Neuron (in vitro differentiated cells): ENCODE measurements at regions not wholly inside any gene's neighbourhood (a gene's known extent, or its start where the extent isn't known, plus 50 kb on each side); places are given as distances from the start of the nearest gene placed in this dataset.
"Not testable (repeated sequence)": the region's sequence is repeated elsewhere in the genome, so short reads cannot be mapped to it uniquely, and the experiment has no call there.

Source experiments
- H2AFZ ChIP-seq: one replicate; pipeline ENCODE4 v1.6.1; 2013; ENCODE audit warnings: low read depth, mild to moderate bottlenecking, inconsistent platforms, low read length, moderate library complexity
- H3K27me3 ChIP-seq: one replicate; pipeline ENCODE4 v1.6.1; 2013; ENCODE audit warnings: low read length; ENCODE audit not compliant: insufficient read depth
- H3K36me3 ChIP-seq: one replicate; pipeline ENCODE4 v1.6.1; 2013; ENCODE audit warnings: low read length; ENCODE audit not compliant: insufficient read depth
- H3K4me1 ChIP-seq: one replicate; pipeline ENCODE4 v1.6.1; 2013; ENCODE audit warnings: low read length; ENCODE audit not compliant: insufficient read depth
- H3K4me3 ChIP-seq: 2 replicates; pipeline ENCODE4 v1.5.1; 2013; ENCODE audit warnings: mild to moderate bottlenecking, low read length, moderate library complexity
- H3K9me3 ChIP-seq: one replicate; pipeline ENCODE4 v1.6.1; 2013; ENCODE audit warnings: low read length

GRCh38 chr6:28683945-28684538 is 158.4 kb downstream of the GPX5 start:
- Histone ChIP-seq H3K4me3 (no peak overlapping the region), H3K4me1 (no peaks in the 10 kb centered on the region), H3K36me3 (no peaks in the 10 kb centered on the region), H3K9me3 (no peaks in the 10 kb centered on the region), H3K27me3 (no peaks in the 10 kb centered on the region), H2AFZ (no peak overlapping the region)

GRCh38 chr6:28685960-28686359 is 160.3 kb downstream of the GPX5 start:
- H3K4me1 ChIP-seq, H3K27me3 ChIP-seq, H2AFZ ChIP-seq, H3K9me3 ChIP-seq, H3K36me3 ChIP-seq, H3K4me3 ChIP-seq: not testable (repeated sequence)

- H3K9me3 ChIP-seq, H3K36me3 ChIP-seq, H3K27me3 ChIP-seq, H2AFZ ChIP-seq, H3K4me3 ChIP-seq, H3K4me1 ChIP-seq: not testable (repeated sequence)
Observed at GRCh38 chr6:28686446-28687027, 160.9 kb downstream of the GPX5 start.

GRCh38 chr6:28687309-28687981 is 161.8 kb downstream of the GPX5 start:
- not testable (repeated sequence) for H3K9me3 ChIP-seq, H3K36me3 ChIP-seq, H3K4me3 ChIP-seq, H3K4me1 ChIP-seq, H2AFZ ChIP-seq, H3K27me3 ChIP-seq

GRCh38 chr6:28691991-28692390 is 166.3 kb downstream of the GPX5 start:
- not testable (repeated sequence) for H2AFZ ChIP-seq, H3K9me3 ChIP-seq, H3K4me3 ChIP-seq, H3K4me1 ChIP-seq, H3K36me3 ChIP-seq
- H3K27me3 ChIP-seq, result peaks cover 48% of the 10 kb centered on the region

- Histone ChIP-seq H3K4me1 (no peaks in the 10 kb centered on the region), H3K9me3 (no peaks in the 10 kb centered on the region), H2AFZ (no peak overlapping the region), H3K36me3 (no peaks in the 10 kb centered on the region), H3K4me3 (no peak overlapping the region), H3K27me3 (peaks cover 57% of the 10 kb centered on the region)
Observed at GRCh38 chr6:28693033-28693750, 167.5 kb downstream of the GPX5 start.

- no peaks in the 10 kb centered on the region for H3K9me3 ChIP-seq
- H3K36me3 ChIP-seq, result no peaks in the 10 kb centered on the region
- H3K27me3 ChIP-seq, result peaks cover 60% of the 10 kb centered on the region
- no peaks in the 10 kb centered on the region for H3K4me1 ChIP-seq
- H3K4me3 ChIP-seq, result peak overlapping the region; percentile 14
- no peak overlapping the region for H2AFZ ChIP-seq
Observed at GRCh38 chr6:28693751-28694443, 168.2 kb downstream of the GPX5 start.

- H3K9me3 ChIP-seq, result no peaks in the 10 kb centered on the region
- no peaks in the 10 kb centered on the region for H3K4me1 ChIP-seq
- H3K36me3 ChIP-seq, result no peaks in the 10 kb centered on the region
- no peak overlapping the region for H2AFZ ChIP-seq
- H3K27me3 ChIP-seq, result peaks cover 67% of the 10 kb centered on the region
- H3K4me3 ChIP-seq, result no peak overlapping the region
Observed at GRCh38 chr6:28695715-28696114, 170.0 kb downstream of the GPX5 start.

- Histone ChIP-seq H3K27me3 (peaks cover 67% of the 10 kb centered on the region), H3K4me3 (no peak overlapping the region)
Observed at GRCh38 chr6:28696167-28696566, 170.5 kb downstream of the GPX5 start.

GRCh38 chr6:28696682-28697081 is 171.0 kb downstream of the GPX5 start:
- peaks cover 67% of the 10 kb centered on the region for H3K27me3 ChIP-seq
- no peaks in the 10 kb centered on the region for H3K4me1 ChIP-seq
- H3K9me3 ChIP-seq, result no peaks in the 10 kb centered on the region
- H2AFZ ChIP-seq, result no peak overlapping the region
- no peak overlapping the region for H3K4me3 ChIP-seq
- no peaks in the 10 kb centered on the region for H3K36me3 ChIP-seq

More at GRCh38 chr6:28696167-28696566, 170.5 kb downstream of the GPX5 start:
- no peaks in the 10 kb centered on the region for H3K4me1 ChIP-seq
- H2AFZ ChIP-seq, result no peak overlapping the region
- no peaks in the 10 kb centered on the region for H3K36me3 ChIP-seq
- no peaks in the 10 kb centered on the region for H3K9me3 ChIP-seq

- no peak overlapping the region for H2AFZ ChIP-seq
- no peaks in the 10 kb centered on the region for H3K4me1 ChIP-seq
- peaks cover 4% of the 10 kb centered on the region for H3K9me3 ChIP-seq
- no peaks in the 10 kb centered on the region for H3K36me3 ChIP-seq
- no peak overlapping the region for H3K4me3 ChIP-seq
- H3K27me3 ChIP-seq, result peaks cover 21% of the 10 kb centered on the region
Observed at GRCh38 chr6:28707387-28708282, 182.0 kb downstream of the GPX5 start.
